ENCODE measurements at regions not wholly inside any gene's neighbourhood (a gene's known extent, or its start where the extent isn't known, plus 50 kb on each side); places are given as distances from the start of the nearest gene placed in this dataset.

DNA sequence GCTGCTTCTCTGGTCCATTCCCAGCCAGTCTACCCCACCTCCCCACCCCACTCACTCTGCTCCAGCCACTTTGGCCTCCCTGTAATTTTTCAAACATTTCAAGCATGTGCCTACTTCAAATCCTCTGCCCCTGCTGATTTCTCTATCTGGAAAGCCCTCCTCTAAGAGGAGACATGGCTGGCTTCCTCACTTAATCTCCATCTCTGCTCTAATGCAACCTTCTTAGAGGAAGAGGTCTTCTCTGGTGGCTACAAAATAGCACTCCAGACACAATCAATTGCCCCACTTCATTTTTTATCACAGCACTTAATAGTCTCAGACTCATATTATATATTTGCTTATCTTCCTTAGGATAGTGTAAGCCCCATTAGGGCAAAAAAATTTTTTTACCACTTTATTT is 161.1 kb upstream of the SLC39A10 start:
- DNase-seq (ENCODE audit: low spot score): no peak

DNA sequence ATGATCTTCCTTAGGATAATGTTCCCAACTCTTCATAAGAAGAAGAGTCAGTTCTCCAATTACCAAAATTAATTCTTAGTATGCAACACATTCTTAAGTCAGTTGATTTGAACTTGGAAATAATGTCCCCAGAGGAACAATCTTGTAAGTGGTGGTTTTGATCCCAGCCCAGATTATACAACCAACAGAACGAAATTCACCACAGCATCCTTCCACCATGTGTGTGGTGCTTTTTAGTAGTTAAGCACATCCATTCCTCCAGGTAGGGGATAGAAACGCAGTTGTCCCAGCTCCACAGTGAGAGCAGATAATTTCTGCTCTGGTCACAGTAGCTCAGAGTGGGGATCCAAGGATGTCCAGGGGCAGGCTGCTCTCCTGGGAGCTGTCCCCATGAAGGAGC is 161.7 kb upstream of the SLC39A10 start:
- no peak for DNase-seq (ENCODE audit: low spot score)

DNA sequence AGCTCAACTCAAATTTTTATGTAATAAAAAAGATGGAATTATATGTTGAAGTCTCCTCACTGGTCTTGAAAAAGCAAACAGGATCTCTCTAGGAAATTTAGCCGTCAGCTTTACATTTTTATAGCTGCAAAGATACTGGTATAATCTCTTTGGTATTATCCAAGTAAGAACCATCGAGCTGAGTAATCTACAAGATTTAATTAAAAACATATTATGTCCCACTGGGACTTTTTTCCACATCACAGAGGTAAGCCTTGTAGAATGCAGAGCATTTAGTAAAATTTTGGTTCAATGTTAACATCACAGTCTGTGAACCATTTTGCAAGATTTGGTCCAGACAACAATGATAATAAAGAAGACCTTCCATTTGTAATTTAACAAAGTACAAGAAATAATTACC is 162.6 kb upstream of the SLC39A10 start:
- no peak for DNase-seq (ENCODE audit: low spot score)

DNA sequence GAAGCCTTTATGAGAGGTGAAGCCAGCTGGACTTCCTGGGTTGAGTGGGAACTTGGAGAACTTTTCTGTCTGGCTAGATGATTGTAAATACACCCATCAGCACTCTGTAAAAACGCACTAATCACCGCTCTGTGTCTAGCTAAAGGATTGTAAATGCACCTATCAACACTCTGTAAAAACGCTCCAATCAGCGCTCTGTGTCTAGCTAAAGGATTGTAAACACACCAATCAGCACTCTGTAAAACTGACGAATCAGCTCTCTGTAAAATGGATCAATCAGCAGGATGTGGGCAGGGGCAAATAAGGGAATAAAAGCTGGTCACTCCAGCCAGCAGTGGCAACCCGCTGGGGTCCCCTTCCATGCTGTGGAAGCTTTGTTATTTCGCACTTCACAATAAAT is 163.6 kb upstream of the SLC39A10 start:
- no peak for DNase-seq (ENCODE audit: low spot score)

DNA sequence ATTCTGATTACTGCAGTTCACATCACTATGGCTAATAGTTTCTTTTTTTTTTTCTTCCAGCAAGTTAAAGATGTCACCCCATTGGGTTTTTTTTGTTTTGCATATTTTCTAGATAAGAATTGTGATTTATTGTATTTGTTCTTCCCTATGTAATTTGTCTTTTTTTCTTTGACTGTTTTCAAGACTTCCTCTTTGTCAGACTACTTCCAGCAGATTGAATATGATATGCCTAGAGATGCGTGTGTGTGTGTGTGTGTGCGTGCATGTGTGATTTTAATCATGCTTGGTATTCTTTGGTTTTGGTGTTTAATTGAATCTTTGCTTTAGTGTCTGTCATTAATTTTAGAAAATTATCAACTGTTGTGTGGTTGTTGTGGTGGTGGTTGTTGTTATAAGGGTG is 166.7 kb upstream of the SLC39A10 start:
- no peak for DNase-seq (ENCODE audit: low spot score)

DNA sequence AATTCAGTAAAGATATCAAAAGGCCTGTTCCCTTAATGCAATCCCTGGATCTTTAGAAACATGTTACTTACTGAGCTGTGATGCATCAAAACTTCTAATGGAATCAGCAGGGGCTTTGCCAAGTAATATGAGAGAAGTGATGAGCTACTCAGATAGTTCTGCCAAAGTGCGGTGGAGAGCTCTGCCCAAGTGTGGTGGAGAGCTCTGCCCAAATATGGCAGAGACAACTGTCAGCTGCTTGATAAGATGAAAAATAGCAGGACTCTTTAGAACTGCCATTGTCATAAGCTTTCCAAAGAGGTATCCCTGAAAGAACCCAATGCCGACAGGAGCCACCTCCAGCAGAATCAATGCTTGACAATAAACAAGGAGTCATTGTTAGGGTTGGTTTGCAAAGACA is 167.9 kb upstream of the SLC39A10 start:
- DNase-seq (ENCODE audit: low spot score): no peak

DNA sequence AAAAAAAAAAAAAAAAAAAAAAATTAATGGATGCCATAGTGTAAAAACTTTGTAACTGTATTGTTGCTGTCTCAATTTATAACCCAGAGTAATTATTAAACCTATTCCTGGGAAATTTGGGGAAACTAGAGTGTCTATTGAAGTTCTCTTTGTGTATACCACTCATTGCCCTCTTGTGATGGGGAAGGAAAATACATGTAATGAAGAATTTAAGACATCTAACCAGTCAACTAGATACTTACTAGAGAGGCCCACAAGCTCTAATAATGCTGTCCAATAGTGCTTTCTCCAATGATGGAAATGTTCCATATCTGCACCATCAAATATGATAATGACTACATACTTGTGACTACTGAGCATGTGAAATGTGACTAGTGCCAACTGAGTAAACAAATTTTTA is 168.5 kb upstream of the SLC39A10 start:
- no peak for DNase-seq (ENCODE audit: low spot score)

DNA sequence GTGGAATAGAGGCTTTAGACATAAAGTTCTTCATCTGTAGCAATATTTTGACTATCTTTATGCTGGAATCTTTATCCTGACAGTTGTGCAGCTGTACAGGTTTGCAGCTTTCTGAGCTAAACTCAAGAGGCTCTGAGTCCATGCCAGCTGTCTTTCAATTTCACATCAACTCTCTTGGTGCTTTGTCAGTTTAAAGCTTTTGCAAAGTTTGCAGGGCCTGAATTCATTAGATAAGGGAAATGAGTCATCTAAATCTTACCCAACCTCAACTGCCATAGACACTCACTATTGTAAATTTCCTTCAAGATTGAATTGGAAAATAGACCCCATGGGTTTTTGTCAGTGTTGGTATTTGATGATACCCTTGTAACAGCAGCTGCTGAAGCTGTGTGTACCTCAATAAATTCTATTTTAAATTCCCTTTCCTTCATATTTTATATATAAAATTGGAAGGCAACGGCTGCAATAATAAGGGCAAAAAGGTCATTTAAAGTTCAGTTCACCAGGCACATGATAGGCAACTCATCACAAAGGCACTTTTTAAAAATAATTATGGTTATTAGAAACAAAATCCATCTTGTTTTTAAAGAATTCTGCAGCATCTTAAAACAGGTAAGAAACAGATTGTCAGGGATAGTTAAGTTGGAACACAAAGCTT is 169.9 kb upstream of the SLC39A10 start:
- DNase-seq (ENCODE audit: low spot score): peak; percentile 18

DNA sequence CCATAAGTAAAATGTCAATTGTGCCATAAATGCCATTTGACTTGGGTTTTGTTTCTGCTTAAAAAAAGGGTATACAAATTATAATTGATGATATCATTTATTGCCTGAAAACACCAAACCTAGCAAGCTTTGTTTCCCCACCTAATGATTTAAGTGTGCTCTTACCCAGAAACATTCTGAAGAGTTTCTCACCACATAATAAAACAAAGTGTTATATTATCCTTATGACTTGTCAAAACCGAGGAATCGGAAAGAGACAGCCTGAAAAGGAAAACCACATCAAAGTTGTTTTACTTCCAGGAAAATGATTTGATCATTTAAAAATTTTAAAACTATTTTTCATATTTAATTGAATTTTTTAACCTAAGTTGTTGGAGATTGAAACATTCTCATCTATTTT is 170.5 kb upstream of the SLC39A10 start:
- DNase-seq (ENCODE audit: low spot score): no peak

DNA sequence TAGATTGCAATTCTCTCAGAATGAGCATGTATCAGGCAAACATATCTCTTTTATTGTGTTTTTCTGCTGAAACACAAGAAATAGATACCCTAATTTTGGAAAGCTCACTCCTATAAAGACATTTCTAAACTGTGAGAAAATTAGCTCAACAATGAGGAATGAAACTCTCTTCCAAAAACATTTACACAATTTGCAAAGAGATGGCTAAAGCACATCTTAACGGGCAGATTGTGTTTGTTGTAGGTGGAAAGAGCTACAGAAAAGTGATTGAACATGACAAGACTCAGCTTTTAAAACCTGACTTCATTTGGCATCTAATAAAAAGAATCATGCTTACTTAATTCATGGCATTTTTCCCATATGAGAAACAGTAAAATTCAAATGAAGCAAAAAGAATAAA is 175.0 kb upstream of the SLC39A10 start:
- no peak for DNase-seq (ENCODE audit: low spot score)

DNA sequence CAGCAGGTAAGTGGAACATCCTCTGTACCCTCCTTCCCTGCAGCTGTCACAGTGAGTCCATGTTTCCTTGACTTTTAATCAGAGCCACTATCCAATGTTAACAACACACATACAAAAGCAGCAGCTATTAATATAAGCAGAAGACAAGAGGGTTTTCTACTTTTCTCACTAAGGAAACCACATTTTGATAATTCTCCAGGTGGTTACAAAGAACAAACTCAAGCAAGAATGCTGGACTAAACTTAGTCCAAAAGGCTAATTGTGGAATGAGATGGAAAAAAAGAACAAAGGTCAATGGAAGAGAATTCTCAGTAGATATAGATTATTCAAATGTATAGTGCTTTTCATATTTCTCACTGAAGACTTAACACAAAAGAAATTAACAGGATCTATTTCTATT is 176.9 kb upstream of the SLC39A10 start:
- DNase-seq (ENCODE audit: low spot score): no peak

DNA sequence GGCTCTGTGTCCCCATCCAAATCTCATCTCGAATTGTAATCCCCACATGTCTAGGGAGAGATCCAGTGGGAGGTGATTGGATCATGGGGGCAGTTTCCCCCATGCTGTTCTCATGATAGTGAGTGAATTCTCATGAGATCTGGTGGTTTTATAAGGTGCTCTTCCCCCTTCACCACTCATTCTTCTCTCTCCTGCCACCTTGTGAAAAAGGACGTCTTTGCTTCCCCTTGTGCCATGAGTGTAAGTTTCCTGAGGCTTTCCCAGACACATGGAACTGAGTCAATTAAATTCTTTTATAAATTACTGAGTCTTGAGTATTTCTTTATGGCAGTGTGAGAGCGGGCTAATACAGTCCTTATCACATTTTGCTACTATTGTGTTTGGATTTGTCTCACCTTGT is 177.6 kb upstream of the SLC39A10 start:
- DNase-seq (ENCODE audit: low spot score): no peak

DNA sequence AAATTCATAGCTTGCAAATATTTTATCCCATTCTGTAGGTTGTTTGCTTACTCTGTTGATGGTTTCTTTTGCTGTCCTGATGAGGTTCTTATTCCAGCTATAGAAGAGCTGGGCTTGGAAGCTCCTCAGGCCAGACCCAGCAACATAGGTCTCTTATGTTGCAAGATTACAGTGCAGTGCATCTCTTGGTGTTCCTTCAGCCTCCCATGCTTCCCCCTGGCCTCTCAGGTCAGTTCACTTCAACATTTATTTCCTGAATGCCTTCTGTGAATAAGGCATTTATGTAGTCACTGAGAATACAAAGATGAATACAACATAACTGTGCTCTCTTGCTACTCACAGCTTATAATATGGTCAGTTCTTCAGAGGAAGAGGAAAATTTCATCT is 179.0 kb upstream of the SLC39A10 start:
- DNase-seq (ENCODE audit: low spot score): no peak

DNA sequence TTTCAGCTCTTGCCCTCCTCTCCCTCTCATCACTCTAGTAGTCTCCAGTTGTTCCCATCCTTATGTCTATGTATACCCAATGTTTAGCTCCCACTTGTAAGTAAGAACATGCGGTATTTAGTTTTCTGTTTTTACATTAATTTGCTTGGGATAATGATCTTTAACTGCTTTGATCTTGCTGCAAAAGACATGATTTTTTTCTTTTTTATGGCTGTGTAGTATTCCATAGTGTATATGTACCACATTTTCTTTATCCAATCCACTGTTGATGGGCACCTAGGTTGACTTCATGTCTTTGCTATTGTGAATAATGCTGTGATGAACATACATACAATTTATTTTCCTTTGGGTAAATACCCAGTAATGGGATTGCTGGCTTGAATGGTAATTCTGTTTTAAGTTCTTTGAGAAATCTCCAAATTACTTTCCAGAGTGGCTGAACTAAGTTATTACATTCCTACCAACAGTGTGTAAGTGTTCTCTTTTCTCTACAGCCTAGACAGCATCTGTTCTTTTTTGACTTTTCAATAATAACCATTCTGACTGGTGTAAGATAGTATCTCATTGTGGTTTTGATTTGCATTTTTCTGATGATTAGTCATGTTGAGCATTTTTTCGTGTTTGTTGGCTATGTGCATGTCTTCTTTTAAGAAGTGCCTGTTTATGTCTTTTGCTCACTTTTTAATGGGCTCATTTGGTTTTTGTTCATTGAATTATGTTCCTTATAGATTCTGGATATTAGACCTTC is 179.6 kb upstream of the SLC39A10 start:
- no peak for DNase-seq (ENCODE audit: low spot score)

DNA sequence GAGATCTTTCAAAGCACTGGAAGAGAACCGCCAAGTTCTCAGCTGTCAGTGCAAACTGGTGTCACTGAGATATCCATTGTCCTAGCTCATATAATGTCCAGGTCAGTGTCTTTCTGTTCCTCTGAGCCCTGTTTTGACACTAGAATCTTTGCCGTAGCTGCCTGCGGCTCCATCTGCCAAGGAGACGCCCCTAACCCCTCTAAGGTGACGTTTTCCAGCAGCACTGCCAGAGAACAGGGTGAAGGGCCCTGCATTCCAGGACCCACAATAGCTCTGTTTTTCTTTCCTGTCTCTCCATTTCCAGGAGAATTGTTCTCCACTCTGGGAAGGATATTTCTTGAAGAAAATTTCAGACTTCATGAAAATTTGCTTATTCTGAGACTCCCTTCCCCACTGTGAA is 181.7 kb upstream of the SLC39A10 start:
- DNase-seq (ENCODE audit: low spot score): no peak

DNA sequence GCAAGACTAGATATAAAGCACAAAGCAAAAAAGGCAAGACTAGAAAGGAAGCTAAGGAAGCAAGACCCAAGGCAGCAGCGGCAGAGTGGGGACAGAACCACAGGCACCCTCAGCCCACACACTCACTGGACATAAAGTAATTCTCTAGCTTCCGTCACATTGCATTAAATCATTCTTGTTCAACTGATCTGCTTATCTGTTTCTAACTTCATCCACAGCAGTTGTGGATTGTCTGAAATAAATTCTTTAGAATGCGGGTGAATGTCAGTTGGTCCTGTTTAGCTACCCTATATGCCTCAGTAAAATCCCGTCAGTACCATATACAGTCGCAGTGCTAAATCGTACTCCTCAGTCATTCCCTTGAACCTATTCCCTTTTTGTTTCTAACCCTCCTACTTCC is 183.2 kb upstream of the SLC39A10 start:
- DNase-seq (ENCODE audit: low spot score): no peak

DNA sequence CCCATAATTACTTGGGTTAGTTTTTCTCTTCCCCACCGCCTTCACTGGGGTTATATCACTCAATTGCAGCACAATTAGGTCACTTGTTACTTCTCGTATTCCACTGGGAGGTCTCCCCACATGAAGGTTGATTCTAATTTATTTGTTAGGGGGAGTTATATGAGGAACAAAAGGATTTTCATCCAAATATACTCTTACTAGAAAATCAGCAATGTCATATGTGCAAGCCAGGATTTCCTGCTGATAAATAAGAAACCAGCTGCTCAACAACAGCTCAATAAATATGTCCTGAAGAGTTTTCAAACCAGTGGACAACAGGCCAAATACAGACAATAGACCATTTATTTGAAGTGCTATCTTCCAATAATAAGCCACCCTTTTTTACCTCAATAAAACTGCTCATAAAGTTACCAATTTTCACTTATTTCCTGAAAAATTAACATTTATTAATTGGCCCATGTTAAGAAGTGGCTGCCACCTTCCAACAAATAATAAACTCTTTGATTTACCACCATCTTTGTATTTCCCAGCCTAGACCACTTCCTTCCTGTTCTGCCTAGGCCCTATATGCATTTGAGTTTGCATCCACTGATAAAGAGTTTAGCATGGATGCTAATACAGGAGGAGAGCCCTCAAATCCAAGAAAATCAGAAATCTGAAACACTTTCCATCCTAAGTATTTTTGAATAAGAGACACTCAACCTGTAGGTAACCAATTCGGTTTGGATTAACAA is 184.4 kb upstream of the SLC39A10 start:
- no peak for DNase-seq (ENCODE audit: low spot score)

DNA sequence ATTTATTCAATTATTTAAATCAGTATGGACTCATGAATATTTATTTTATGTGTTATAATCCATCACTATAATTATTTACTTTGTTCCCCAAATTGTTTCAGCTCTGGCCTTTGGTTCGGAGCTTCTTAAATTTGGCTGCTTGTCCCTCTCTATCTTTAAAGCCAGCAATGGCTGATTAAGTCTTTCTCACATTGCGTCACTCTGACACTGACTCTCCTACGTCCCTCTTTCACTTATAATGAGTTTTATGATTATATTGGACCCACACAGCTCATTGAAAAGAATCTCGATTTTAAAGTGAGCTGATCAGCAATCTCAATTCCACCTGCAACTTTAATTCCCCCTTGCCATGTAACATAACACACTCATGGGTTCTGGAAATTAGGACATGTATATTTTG is 185.2 kb upstream of the SLC39A10 start:
- no peak for DNase-seq (ENCODE audit: low spot score)

DNA sequence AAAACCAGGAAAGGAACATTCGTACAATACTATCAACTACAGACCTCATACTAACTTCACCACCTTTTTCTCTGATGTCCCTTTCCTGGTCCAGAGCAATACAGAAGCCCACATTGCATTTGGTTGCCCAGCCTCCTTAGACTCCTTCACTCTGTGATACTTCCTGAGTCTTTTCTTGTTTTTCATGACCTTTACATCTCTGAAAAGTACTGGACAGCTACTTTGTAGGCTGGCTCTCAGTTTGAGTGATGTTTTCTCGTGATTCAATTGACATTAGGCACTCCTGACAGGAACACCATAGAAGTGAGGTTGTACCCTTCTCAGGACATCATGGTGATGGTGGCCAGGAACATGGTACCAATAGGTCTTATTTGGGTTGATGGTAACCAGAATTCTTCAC is 185.9 kb upstream of the SLC39A10 start:
- no peak for DNase-seq (ENCODE audit: low spot score)

DNA sequence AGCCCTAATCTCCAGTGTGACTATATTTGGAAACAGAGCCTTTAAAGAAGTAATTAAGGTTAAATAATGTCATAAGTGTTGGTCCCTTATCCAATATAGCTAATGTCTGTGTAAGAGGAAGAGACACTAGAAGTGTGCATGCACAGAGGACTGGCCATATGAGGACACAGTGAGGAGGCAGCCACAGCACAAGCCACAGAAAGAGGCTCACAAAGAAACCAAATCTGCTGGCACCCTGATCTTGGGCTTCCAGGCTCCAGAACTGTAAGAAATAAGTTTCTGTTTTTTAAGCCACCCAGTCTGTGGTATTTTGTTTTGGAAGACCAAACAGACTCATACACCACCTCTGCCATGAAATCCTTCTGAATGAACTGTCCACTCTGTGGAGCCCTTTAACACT is 186.4 kb upstream of the SLC39A10 start:
- no peak for DNase-seq (ENCODE audit: low spot score)

DNA sequence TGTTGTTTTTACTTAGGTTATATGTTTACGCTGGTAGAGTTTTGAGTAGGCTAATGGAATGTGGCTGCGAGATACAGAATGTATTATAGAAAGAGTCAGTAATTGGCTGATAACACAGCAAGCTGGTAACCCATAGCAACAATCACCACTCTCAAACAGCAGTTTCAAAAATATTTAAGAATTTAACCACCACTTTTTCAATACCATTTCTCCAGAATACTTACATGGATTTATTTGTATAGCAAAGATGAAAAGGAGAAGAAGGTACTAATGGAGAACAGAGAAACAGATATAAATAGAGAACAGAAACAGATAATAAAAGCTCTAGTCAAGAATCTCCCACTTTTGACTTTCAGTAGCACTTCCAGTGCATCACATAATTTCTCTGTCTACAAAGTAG is 188.3 kb upstream of the SLC39A10 start:
- no peak for DNase-seq (ENCODE audit: low spot score)

DNA sequence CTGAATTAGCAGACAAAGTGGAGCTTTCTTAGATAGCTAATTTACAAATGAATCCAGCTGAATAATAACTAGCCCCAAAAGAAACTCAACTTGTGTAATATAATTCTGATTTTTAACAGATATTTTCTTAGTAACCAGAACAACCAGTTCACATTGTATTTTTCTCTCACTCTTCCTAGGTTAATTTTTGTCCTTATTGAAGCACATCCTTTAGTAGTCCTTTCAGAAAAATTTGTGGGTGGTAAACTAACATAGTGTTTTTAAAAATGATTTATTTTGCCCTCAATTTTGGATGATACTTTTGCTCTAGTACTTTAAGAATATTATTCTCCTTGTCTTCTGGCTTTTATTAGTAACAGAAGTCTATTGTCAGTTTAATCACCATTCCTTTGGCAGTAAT is 190.6 kb upstream of the SLC39A10 start:
- no peak for DNase-seq (ENCODE audit: low spot score)

DNA sequence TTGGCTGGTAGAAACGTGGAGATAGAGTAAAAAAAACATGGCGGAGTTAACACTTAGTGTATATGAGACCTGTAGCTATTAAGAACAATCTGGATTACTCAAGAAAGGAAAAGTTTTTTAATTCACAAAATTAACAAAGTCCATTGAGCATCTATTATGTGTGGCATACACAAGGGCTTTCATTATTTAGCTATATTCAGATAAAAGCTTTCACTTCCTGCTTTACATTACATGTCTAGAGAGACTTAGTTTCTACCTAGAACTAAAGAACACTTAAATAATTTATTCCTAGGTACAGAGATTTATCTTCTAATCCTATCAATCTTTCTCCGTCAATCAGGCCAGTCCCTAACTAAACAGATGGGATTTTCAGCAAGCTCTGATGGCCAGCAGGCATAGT is 196.0 kb upstream of the SLC39A10 start:
- DNase-seq (ENCODE audit: low spot score): no peak

DNA sequence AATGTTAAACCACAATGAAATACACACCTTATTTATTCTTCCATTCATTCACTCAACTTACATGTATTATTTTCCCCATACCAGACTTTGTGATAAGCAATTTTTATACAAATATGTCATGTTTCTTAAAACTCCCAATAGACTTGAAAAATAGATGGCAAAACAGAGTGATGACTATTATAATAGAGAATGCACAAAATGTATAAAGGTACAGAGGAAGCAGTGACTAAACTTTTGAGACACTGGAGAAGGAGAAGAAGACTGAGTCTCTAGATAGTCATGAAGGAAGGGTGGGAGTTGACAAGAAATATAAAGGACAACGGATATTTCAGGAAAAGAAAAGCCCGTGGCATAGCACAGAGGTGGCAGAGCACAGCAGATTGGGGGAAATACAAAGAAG is 198.1 kb upstream of the SLC39A10 start:
- no peak for DNase-seq (ENCODE audit: low spot score)
